Motor neuron (in vitro differentiated cells): ENCODE measurements at regions not wholly inside any gene's neighbourhood (a gene's known extent, or its start where the extent isn't known, plus 50 kb on each side); places are given as distances from the start of the nearest gene placed in this dataset.

Experiments used
- ATAC-seq, 8 experiments: fragments of 200-7000 bp; cut with Tn5 transposase; replicated peaks in 6 of 8; 2 replicates each; pipeline ENCODE4 v1.8.0; 2021; ENCODE audit warnings: mild to moderate bottlenecking in 8 of 8, moderate library complexity in 8 of 8
- H3K27ac ChIP-seq, 2 donors: fragments of 250-450 bp; sonication (Bioruptor Pico); 2 replicates each; pipeline ENCODE4 v1.9.0; 2021; ENCODE audit warnings: antibody characterized with exemption in 2 of 2, mild to moderate bottlenecking in 2 of 2, moderate library complexity in 1 of 2
- H3K4me1 ChIP-seq, 2 donors: fragments of 250-450 bp; sonication (Bioruptor Pico); replicated peaks in 1 of 2; 2 replicates each; pipeline ENCODE4 v1.6.1; 2021; ENCODE audit warnings: antibody characterized with exemption in 2 of 2, mild to moderate bottlenecking in 2 of 2, moderate library complexity in 1 of 2
- H3K4me3 ChIP-seq, 5 donors: fragments of 250-450 bp; sonication (Bioruptor Pico); 2 replicates each; pipeline ENCODE4 v1.9.0; 2021; ENCODE audit warnings: antibody characterized with exemption in 5 of 5, mild to moderate bottlenecking in 5 of 5, moderate library complexity in 4 of 5
- WGBS, 10 experiments: fragments of 450-650 bp; shearing (Covaris generic); methylation state at CpG; one replicate each; pipeline ENCODE4 v1.0.0; 2022; 5-methylcytosine and 5-hydroxymethylcytosine counted together
- in situ Hi-C, 9 experiments: fragments of 400-800 bp; cut with MboI; loops; one replicate each; pipeline ENCODE4 v1.15.0; 2021; ENCODE audit warnings: low sequenced_read_pairs in 9 of 9, low pct_unique_long_range_greater_than_20kb in 2 of 9; ENCODE audit not compliant: unreplicated experiment in 9 of 9

DNA sequence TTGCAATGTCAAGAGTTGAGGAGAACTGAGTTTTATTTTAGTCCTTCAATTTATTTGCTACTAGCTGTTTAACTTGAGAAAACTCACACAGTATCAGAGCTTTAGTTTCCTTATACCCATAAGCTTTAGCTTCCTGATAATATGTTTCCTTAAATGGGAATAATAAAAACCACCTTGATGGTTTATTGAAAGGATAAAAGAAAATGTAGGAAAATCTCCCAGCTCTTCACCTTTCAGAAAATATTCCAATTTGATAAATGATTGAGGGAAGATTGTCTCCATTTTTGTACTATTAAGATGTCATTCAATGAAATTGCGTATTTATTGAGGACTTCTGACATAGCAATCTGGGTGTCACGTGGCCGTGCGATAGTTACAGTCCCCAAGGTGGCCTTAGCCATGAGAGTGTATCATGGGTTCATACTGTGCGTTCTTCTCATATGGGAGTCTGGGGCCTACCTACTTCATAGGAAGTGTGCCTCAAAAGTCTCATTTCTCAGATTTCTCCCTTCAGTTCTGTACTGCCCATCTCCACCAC, 296.3 kb upstream of the BMP2 start:
- ATAC-seq: no peak
- in situ Hi-C loops: no loop called here
- Histone ChIP-seq H3K4me1 (peaks cover 3 to 14% of the 10 kb centered on the region in 2 donors), H3K27ac (no peak overlapping the region), H3K4me3 (no peak overlapping the region)
- 48 to 100% (median 82%) methylated on average over 1 to 5 of the region's 5 CpGs; no CpG with 5 or more reads in 1 of the 10 experiments for WGBS, 10 experiments

DNA sequence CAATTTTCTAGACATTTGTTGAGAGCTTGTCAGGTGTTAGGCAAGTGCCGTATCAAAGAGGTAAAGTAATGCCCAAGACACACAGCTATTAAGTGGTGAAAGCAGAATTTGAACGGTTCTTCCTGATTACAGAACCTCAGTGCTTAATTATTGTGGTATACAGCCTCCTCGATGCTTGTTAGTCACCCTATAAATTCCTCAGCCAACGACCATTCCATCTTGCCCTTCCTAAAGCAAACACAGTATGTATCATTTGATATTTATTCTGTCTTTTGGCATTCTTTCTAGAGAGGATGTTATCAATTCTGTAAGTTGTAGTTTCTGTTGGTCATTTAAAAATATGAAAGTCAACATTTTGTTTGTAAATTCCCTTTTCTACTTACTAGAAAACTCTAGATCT, 297.8 kb upstream of the BMP2 start:
- WGBS, 10 experiments: 0 to 80% (median 41%) methylated on average over 1 to 4 of the region's 4 CpGs; no CpG with 5 or more reads in 1 of the 10 experiments
- in situ Hi-C loops: no loop called here

DNA sequence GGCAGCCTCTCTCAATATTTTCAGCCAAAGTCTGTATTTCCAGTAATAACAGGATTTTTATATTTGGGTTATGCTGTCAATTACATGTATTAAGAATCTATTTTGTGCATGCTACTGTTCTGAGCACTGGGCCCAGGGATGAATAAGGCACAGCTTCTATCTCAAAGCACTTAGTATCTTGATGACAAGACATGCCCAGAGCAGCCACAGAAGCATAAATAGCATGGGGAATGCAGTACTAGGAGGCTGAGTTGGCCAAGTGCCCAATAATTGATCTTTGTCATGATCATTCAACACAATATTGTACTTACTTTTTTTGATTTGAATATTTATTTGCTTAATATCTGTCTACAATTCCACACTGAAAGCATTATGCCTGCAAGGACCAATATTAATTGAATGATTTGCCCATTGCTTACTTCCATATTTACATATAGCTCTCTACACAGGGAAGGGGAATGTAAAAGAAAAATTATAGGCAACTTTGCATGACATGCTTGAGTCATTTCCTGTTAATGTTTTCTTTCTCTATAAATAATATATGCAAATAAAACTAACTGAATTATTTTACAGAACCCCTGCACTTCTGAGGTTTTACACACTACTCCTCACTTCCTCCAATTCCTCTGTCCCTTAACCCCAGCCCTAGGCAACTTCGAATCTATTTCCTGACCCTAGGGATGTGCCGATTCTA, 298.9 kb upstream of the BMP2 start:
- in situ Hi-C loops: no loop called here
- Histone ChIP-seq H3K4me3 (no peak overlapping the region), H3K27ac (no peak overlapping the region), H3K4me1 (peaks cover 3 to 14% of the 10 kb centered on the region in 2 donors)
- peak; percentile 24 to 87 (median 37) for ATAC-seq
- 0 to 100% (median 73%) methylated on average over 1 to 2 of the region's 2 CpGs; no CpG with 5 or more reads in 1 of the 10 experiments for WGBS, 10 experiments

More for the DNA sequence above, 297.8 kb upstream of the BMP2 start:
- Histone ChIP-seq H3K4me3 (no peak overlapping the region), H3K4me1 (peaks cover 3 to 14% of the 10 kb centered on the region in 2 donors), H3K27ac (no peak overlapping the region)
- no peak for ATAC-seq

DNA sequence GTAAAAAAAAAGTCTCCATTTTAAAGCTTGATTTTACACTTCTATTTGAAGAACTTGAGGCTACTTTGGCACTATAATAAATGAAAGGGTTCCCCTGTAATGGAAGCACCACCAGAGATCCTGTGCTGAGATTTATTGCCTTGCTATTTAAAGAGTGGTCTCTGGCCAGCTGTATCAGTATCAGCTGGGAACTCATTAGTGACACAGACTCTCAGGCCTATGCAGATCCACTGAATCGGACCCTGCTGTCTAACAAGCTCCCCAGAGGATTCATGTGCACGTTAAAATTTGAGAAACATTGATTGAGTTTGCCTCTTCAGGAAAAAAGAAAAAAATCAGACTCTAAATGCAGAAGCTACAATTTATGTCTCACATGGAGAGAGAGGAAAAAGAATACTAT, 299.9 kb upstream of the BMP2 start:
- ATAC-seq: peak in 5 of 8 experiments; percentile 50 to 100 (median 83)
- Histone ChIP-seq H3K4me3 (no peak overlapping the region), H3K27ac (no peak overlapping the region), H3K4me1 (peaks cover 3 to 14% of the 10 kb centered on the region in 2 donors)
- 10 to 42% (median 24%) methylated on average over 1 to 2 of the region's 2 CpGs; no CpG with 5 or more reads in 3 of the 10 experiments for WGBS, 10 experiments
- in situ Hi-C loops: no loop called here

DNA sequence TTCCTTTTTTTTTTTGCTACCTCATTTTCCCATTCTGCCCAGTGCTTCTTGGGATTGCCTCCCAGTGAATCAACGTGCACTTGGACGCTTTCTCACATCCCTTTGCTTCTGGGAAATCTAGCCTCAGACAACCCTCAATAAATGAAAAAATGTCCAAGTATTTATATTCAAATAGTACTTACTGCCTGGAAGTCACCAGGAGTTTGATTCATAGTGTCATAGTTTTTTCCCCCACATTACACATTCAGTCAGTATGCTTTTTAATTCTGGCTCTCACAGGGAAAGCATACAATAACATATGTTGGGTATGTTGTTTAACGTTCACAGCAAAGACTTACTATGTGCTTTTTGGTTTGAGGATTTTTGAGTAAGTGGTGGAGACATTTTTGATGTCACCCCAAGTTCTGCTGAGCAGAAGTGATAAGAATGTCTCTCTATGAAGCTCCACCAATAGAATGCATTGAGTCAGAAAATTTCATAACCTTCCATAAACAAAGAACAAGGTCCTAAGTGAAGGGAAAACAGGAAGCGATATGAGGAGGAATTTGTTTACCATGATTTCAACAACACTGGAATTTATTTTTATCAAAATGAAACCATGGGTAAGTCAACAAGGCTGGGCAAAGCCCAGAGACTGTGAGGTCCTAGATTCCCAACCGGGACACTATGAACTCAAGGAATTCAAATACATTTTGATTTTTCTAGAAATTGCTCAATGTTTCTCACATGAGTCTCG, 301.2 kb upstream of the BMP2 start:
- H3K27ac ChIP-seq: no peak overlapping the region
- H3K4me1 ChIP-seq: peaks cover 3 to 14% of the 10 kb centered on the region in 2 donors
- WGBS, 10 experiments: 58 to 93% (median 82%) methylated on average over 2 to 6 of the region's 6 CpGs
- ATAC-seq: peak in 1 of 8 experiments; percentile 7
- in situ Hi-C loops: no loop called here
- H3K4me3 ChIP-seq: no peak overlapping the region

DNA sequence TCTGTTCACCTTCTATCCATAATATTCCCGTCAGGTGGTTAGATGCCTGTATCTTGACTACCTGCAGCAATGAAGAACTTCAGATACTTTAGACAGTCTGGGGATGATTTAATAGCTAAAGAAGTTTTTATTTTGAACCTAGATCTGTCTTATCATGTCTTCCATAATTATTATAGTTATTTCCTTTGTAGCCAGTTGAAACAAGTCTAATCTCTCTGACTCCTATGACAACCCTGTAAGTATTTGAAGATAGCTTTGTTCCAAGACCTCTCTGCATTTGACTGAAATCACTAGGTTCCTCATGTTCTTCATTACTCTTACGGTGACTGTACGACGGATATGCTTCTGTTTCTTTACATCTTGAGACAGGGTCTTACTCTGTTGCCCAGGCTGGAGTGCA, 316.6 kb upstream of the BMP2 start:
- Histone ChIP-seq H3K4me3 (no peak overlapping the region), H3K4me1 (no peaks in the 10 kb centered on the region), H3K27ac (no peak overlapping the region)
- 32 to 100% (median 75%) methylated on average over 1 to 4 of the region's 4 CpGs; no CpG with 5 or more reads in 4 of the 10 experiments for whole genome bisulfite sequencing, 10 experiments
- in situ Hi-C loops: no loop called here
- no peak for ATAC-seq

DNA sequence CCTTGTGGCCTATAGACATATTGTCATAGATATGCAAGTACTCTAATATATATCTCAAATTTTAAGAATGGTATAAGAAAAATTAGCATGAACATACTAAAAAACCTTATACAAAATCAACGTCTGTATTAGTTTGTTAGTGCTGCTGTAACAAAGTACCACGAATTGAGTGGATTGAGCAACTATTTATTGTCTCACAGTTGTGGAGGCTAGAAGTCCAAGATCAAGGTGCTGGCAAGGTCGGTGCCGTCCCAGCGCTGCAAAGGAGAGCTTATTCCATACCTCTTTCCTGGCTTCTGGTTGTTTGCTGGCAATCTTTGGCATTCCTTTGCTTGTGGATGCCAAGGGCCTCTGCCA, 317.6 kb upstream of the FERMT1 start:
- Histone ChIP-seq H3K4me3 (no peak overlapping the region), H3K4me1 (no peaks in the 10 kb centered on the region), H3K27ac (no peak overlapping the region)
- WGBS, 10 experiments: 41 to 87% (median 70%) methylated on average over 2 to 5 of the region's 5 CpGs; no CpG with 5 or more reads in 3 of the 10 experiments
- in situ Hi-C loops: no loop called here
- ATAC-seq: no peak

DNA sequence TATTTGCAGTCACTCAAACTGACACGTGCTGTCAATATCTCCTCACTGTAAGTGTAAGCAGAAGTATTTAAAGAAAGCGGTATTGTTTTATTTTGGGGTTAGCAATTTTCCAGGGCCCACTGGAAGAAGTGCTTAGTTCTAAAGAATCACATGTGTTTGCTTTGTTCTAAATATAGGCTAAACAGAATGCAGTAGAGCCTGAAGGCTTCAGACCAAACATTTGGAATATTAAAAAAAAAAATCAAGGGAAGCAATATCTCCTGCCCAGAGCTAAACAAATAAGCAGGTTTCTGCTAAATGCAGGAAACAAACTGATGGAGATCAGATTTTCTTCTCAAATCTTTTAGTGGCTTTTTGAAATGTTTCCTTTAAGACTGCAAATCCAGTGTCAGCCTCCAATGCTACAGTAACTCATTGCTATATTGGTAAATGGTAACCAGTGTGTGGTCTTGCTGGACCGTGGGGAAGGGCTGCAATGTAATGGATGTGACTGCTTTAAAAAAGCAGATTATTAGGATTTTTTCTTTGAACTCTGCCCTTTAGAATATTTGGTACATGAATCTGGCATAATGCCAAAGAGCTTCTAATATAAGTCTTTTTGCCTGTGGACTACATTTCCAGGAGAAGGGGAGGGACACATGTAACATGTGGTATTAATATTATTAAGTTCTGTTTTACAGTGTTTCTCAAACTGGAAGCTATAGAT, 317.1 kb upstream of the FERMT1 start:
- WGBS, 10 experiments: 14 to 95% (median 76%) methylated on average over 1 to 3 of the region's 3 CpGs
- in situ Hi-C loops: no loop called here
- Histone ChIP-seq H3K4me1 (no peaks in the 10 kb centered on the region), H3K27ac (no peak overlapping the region), H3K4me3 (no peak overlapping the region)
- ATAC-seq: peak in 1 of 8 experiments; percentile 61

DNA sequence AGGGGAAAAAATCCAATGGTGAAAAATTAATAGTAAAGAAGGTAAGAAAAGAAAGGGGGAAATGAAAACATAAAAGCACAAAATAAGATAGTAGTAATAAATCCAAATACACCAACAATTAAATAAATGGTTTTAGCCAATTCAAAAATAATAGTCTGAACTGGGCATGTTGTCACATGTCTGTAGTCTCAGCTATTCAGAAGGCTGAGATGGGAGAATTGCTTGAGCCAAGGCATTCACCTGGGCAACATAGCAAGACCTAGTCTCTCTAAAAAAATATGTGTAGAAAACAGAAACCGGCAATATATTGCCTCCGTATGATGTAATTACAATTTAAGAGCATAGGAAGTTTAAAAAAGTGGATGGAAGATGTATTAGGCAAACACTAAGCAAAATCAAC, 311.3 kb upstream of the FERMT1 start:
- Histone ChIP-seq H3K4me3 (no peak overlapping the region), H3K27ac (no peak overlapping the region), H3K4me1 (no peaks in the 10 kb centered on the region)
- no peak for ATAC-seq
- in situ Hi-C loops: no loop called here
- WGBS, 10 experiments: 79 to 100% (median 89%) methylated on average over 1 to 2 of the region's 2 CpGs; no CpG with 5 or more reads in 1 of the 10 experiments

DNA sequence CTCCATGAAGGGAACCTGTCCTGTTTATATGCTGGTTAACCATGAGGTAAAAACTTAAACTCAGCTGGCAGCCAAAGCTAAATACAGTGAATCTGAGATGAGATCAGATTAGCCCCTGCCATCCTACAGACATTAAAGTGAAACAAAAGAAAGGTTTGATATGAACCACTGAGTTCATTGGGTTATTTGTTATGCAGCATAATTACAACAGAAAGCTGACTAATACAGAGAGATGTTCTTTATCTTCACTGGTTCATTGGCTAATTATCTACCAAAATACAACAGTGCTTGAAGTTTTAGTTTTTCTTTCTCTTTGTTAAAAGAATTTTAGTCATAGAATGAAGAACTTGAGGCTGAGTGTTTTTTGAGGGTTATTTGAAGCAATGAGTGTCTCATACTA, 307.6 kb upstream of the FERMT1 start:
- no peaks in the 10 kb centered on the region for H3K4me1 ChIP-seq
- in situ Hi-C loops: no loop called here

DNA sequence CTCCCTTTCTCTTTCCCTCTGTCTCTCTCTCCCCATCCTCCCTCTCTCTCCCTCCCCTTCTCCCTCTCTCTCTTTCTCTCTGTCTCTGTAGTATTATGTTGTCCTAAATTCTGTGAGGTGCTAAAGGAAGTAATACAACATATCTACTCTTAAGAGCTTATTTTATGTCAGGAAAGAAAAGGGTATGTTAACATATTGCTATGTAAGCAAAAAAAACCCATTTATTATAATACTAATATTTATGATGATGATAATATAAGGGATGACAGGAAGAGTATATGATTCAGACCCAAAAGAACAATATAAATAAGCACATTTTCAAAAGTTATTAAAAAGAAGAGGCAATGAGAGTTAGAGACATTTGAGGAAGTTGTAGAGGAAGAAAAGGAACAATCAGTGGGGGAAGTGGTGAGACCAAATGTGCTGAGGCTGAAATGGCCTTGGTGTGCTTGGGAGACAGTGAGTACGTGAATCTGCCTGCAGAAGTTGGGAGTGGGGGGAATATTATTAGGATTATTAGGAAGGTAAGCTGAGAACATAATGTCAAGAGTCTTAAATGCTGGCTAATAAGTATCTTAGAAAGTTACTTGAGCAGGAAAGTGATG, 303.6 kb upstream of the FERMT1 start:
- no peak overlapping the region for H3K4me3 ChIP-seq
- in situ Hi-C loops: no loop called here
- no peak overlapping the region for H3K27ac ChIP-seq
- no peak for ATAC-seq
- H3K4me1 ChIP-seq: no peaks in the 10 kb centered on the region
- 20 to 100% (median 85%) methylated on average over 1 of the region's 1 CpG; no CpG with 5 or more reads in 4 of the 10 experiments for WGBS, 10 experiments

More for the DNA sequence above, 307.6 kb upstream of the FERMT1 start:
- Histone ChIP-seq H3K27ac (no peak overlapping the region), H3K4me3 (no peak overlapping the region)
- ATAC-seq: no peak

DNA sequence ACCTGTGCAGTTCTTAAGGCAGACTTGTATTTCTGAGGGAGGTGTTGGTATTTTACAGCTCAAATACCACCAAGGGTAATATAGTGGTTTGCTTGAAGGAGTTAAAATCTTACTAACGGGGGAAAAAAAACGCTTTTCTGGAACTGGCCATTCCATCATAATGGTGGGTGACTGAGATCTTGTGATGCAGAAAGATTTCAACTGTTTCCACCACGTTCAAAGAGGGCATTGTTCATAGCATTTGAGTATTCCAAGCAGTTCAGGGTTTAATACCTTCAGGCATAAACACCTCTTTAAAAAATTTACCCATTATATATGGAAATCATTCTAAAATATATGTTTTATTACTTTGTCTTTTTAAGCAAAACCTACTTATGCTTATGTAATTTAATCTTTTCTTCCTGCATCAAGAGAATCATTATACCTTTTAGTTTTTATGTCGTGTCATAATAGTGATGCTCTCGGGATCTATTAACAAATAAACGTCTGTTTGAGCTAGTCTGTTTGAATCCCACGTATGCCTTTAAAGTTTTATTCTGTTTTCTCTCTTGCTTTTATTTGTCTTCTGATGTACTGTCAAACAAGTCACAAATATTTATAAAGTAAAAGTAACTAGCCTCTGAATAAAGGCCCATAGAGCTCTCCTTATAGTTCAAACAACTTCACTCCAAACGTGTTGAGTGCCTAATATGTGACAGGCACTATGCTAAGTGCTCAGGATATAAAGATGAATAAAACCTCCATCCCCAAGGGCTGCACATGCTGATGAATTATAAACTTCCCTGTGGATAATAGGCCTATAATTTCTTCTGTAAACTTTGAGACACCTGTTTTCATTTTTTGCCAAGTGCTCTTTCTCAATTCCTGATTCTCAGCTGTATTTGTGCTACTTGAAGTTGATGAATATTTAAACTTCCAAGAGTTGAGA, 298.8 kb upstream of the FERMT1 start:
- WGBS, 10 experiments: 40 to 92% (median 67%) methylated on average over 1 to 8 of the region's 8 CpGs
- ATAC-seq: peak in 2 of 8 experiments; percentile 37 to 95
- H3K4me1 ChIP-seq: no peaks in the 10 kb centered on the region
- no peak overlapping the region for H3K4me3 ChIP-seq
- no peak overlapping the region for H3K27ac ChIP-seq
- in situ Hi-C loops: no loop called here
